ENCODE measurements at regions not wholly inside any gene's neighbourhood (a gene's known extent, or its start where the extent isn't known, plus 50 kb on each side); places are given as distances from the start of the nearest gene placed in this dataset.

GRCh38 chr2:224163566-224164307 is 124.7 kb upstream of the SERPINE2 start:
- H3K18ac ChIP-seq (ENCODE audit: insufficient read length, low read depth, low read length), result no peak overlapping the region
- no peak overlapping the region for H3K9ac ChIP-seq (ENCODE audit: extremely low read depth, insufficient read length, low read length)
- H3K4me2 ChIP-seq (ENCODE audit: insufficient read depth, insufficient read length, low read length), result no peak overlapping the region
- no peaks in the 10 kb centered on the region for H3K9me3 ChIP-seq (ENCODE audit: control insufficient read depth, low read depth, low read length)
- no peak overlapping the region for H3T11ph ChIP-seq (ENCODE audit: low read length)
- no peak overlapping the region for H3K14ac ChIP-seq (ENCODE audit: insufficient read depth, low read length)
- H2BK20ac ChIP-seq (ENCODE audit: low read depth, low read length, poor library complexity, severe bottlenecking), result no peak overlapping the region
- H3K27ac ChIP-seq (ENCODE audit: insufficient read length, low read depth, low read length), result no peak overlapping the region
- Mint-ChIP-seq H3K27me3 (ENCODE audit: low read depth) (peaks cover 5% of the 10 kb centered on the region; the same call in 1 of the 2 replicates), H3K4me3 (no peak overlapping the region), H3K9me3 (peaks cover 0 to 3% of the 10 kb centered on the region in 2 experiments; a peak in 3 of 5 replicates), H3K36me3 (ENCODE audit: insufficient read depth in 1 of 3, low read depth in 3 of 3) (no peaks in the 10 kb centered on the region), H3K4me1 (peaks cover 2% of the 10 kb centered on the region in 2 experiments; a peak in 2 of 4 replicates), H3K27ac (no peak overlapping the region)
- no peak overlapping the region for H2BK12ac ChIP-seq (ENCODE audit: insufficient read length, low read depth, low read length)
- no peak overlapping the region for H4K91ac ChIP-seq (ENCODE audit: insufficient read length, low read depth, low read length)
- H3K4ac ChIP-seq (ENCODE audit: low read depth, low read length), result no peak overlapping the region
- no peak overlapping the region for H2AK5ac ChIP-seq (ENCODE audit: insufficient read length, low read length)
- H3K56ac ChIP-seq (ENCODE audit: insufficient read length, low read depth, low read length), result no peak overlapping the region
- H2BK120ac ChIP-seq (ENCODE audit: low read depth, low read length, poor library complexity, severe bottlenecking), result no peak overlapping the region
- H3K79me2 ChIP-seq (ENCODE audit: insufficient read depth, low read length), result no peaks in the 10 kb centered on the region
- no peak for DNase-seq
- no peak overlapping the region for H2AFZ ChIP-seq (ENCODE audit: low read length)
- no peak overlapping the region for H3K23ac ChIP-seq (ENCODE audit: insufficient read length, low read depth, low read length)
- WGBS (ENCODE audit: extremely low coverage, insufficient read length, low lambda C conversion rate), result no CpG with 5 or more reads among the region's 4 CpGs
- TF ChIP-seq CTCF (conservative IDR thresholded peaks at IDR 0.05), result no peak
- no peaks in the 10 kb centered on the region for H3K23me2 ChIP-seq (ENCODE audit: insufficient read length, low read depth, low read length, poor library complexity, severe bottlenecking)
- no peaks in the 10 kb centered on the region for H4K20me1 ChIP-seq (ENCODE audit: control insufficient read depth, insufficient read depth, insufficient read length)
- no peaks in the 10 kb centered on the region for H3K27me3 ChIP-seq (ENCODE audit: insufficient read depth, low read length)
- H4K5ac ChIP-seq (ENCODE audit: insufficient read length, low read depth, low read length), result no peak overlapping the region
- no peaks in the 10 kb centered on the region for H3K4me1 ChIP-seq (ENCODE audit: insufficient read depth, low read length)
- H2BK15ac ChIP-seq (ENCODE audit: low read depth, low read length), result no peak overlapping the region
- H4K8ac ChIP-seq (replicated peaks; ENCODE audit: insufficient read length, low read depth, low read length), result no peak overlapping the region
- H3K79me1 ChIP-seq (ENCODE audit: insufficient read depth, low read depth, low read length, poor library complexity, severe bottlenecking), result no peaks in the 10 kb centered on the region
- H2BK5ac ChIP-seq (ENCODE audit: insufficient read length, low read length), result no peak overlapping the region

Data from H9 (cell line).